Head of caudate nucleus (tissue), 42 donors: ENCODE measurements at regions not wholly inside any gene's neighbourhood (a gene's known extent, or its start where the extent isn't known, plus 50 kb on each side); places are given as distances from the start of the nearest gene placed in this dataset.
A peak's percentile ranks its signal among the peaks of the same experiment; 100 is the strongest.

Experiments
- DNase-seq, 42 donors: peaks; one replicate each; pipeline versions ENCODE4 v3.0.0 to v3.0.0-alpha.2; 2020 to 2021; ENCODE audit warnings: mixed read lengths in 7 of 42
- intact Hi-C: fragments of 100-400 bp; cut with DNase I; formaldehyde crosslinking; loops from one replicate; pipeline ENCODE4 v1.15.0; 2022

DNA sequence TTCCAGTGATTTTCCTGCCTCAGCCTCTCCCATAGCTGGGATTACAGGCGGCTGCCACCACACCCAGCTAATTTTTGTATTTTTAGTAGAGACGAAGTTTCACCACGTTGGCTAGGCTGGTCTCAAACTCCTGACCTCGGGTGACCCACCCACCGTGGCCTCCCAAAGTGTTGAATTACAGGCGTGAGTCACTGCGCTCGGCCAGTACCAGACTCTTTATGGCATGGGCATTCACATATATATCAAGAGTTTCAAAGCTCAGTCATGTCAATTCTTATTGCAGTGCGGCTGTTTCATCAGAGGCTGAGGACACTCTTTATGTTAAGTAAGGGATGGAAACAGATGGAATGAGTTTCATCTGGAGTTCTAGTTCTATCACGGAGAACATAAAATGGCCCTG lies 315.2 kb upstream of the CDH6 start:
- intact Hi-C loops, result no loop called here
- no peak for DNase-seq

DNA sequence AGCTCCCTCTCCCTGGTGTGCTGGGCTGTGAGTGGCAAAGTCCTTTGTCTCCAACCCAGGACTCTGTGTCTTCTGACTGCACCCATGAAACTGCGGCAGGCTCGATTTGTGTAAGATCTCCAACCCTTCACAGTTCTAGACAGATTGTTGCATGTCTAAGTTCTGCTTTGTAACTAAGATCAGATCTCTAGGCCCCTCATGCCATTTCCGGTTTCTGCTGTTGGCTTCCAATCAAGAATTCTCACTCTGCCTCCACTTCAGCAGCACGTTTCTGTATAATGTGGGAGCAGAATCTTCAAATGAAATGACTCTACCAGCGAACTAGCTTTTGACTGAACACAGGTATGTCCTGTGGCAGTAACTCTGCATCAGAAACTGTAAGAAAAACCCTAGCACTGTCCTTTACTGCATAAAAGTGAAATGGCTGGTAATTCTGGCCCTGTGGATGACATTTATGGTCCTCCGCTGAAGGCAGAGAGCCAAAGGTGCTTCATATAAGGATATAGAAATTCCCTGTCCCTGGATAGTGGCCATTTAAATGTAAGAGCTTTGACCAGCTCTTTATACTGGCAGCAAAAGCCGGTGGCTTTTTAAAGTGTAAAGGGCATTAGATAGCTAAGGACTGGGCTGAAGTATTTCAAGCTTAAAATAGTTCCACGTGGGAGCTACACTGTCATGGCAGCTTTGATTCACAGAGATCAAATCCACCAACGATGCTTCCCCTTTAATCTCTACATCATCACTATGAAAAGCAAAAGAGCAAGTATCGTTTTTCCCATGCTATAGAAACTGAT lies 319.0 kb upstream of the CDH6 start:
- DNase-seq, result no peak
- intact Hi-C loops, result no loop called here

DNA sequence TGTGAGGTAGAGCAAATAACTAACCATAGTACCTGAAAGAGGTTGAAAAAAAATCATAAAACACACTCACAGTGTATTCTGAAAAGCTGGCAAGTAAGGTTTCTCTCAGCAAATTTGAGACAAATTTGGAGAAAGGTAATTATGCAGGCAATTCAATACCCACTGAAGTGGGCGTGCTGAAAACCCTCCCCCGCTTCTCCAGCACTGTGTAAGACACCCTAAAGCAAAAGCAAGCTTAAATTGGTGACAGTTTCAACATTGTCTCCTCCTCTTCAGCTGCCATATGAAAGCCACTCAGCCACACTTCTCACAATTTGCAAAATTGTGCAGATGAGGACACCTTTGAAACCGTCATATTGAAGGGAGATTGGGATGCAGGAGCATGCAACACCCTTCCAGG lies 322.3 kb upstream of the CDH6 start:
- intact Hi-C loops, result no loop called here
- peak in 39 of 42 donors; percentile 7 to 87 (median 53) for DNase-seq

DNA sequence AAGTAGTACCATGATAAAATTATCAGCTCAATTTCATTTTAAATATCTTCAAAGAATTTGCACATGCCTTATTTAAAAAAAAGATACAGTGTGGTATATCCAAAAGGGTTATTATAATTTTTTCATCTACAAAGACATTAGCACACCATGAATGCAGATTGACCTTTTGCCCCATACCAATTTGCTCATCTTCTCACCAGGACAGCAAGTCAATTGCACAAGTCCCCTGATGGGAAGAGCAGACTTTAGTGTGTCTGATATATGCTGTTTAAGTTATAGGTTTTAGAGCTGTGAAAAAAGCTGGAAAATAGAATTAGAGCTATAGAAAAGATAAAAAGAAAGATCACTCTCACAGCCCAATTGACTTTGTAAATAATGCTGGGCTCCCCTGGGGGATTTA lies 325.8 kb upstream of the CDH6 start:
- no peak for DNase-seq
- intact Hi-C loops, result no loop called here

DNA sequence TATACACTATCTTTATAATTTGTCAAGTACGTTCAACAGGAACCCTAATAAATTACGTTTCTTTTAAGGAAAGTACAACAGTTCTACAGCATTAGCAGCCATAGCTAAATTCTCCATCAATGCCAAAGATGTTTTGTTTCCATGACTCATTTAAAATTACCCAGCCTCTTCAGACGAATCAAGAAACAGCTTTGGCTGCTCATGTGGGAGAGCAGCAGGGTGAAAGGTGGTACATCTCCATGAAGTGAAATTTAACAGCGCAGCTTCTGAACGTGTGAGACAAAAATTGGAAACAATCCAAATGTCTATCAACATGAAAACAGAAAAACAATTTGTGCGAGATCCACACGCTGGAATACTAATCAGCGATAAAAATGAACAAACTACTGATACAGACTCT lies 327.3 kb upstream of the CDH6 start:
- intact Hi-C loops, result no loop called here
- no peak for DNase-seq

DNA sequence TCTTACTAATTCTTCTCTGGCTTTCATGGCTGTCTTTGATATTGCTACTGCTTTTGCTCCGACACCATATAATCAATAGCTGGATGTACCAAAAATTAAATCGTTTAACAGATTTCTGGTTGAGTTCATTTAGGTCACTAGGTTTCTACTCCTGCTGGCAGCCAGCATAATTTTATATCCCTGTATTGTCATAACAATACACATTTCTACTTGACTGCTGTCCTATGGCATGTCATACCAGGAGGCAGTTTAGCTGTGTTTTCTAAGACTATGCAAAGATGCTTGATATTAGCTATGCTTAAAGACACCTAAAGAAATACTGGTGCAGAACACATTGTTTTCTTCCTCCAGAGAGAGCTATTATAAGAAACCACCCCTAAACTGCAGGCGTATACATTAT lies 337.2 kb upstream of the CDH6 start:
- DNase-seq, result no peak
- intact Hi-C loops, result no loop called here

DNA sequence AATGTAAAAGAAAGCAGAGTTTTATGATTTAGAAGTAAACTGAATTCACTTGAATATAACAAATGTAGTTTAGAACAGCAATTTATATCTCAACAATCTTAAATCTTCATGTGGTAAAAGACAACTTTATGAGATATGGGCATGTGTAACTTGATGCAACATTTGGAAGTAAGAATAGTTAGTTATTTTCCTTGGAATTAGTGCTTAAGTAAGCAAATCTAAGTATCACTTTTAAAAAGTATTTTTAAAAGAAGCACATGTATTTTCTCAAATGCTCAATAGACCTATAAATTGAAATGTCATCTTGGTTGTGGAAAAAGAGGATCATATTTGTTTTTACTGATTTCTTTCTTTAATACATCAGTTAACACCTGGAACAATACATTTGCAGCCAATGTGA lies 340.3 kb upstream of the CDH6 start:
- intact Hi-C loops, result no loop called here
- no peak for DNase-seq

DNA sequence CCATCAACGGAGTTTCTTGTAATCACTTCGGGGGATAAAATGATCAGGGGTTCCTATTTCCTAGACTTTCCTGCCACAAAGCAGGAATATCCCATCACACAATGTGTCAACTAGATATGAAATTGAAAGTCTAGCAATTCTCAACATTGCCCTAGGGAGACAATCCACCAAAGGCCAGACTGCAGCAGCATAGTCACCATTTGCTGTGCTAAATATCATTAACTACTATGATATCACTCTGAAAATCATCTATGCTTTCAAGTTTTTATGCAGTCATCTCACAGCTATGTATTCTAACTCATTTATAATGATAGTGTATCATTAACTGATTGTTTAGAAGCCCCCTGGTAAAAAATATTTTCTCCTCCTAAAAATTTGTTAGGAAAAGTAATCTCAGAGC lies 342.6 kb upstream of the CDH6 start:
- DNase-seq, result no peak
- intact Hi-C loops, result no loop called here

DNA sequence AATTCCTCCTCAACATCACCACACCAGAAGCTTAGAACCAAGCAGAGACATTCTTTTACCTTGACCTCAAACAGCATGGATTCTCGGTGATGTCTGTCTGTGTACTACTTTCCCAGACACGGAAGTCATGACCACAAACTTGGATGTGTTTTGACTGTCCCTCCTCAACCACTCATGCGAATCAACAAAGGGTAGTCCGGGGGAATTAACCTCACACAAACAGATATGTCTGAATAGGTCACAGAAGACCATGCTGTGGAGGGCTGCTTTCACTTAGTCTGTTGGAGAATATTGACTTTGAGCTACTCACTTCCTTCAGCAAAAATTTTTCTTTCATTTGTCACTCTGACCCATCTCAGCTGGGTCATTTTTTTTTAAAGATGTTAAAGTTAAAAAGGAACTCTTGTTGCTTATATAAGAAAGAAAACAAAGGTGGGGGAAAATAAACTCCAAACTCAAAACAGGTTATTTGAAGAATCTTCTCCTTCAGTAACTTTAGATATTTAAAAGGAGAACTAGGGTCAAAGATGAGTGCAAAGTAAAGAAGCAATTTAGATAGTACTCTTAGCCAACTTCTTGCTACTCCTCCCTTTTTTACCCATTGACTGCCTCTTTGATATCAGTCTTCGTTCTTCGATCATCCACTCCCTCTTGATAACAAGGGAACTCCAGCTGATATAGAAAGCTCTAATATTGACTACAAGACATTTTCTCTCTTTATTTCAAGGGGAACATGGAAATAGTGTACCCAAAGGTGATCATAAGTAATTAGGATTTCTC lies 343.4 kb upstream of the CDH6 start:
- DNase-seq, result no peak

DNA sequence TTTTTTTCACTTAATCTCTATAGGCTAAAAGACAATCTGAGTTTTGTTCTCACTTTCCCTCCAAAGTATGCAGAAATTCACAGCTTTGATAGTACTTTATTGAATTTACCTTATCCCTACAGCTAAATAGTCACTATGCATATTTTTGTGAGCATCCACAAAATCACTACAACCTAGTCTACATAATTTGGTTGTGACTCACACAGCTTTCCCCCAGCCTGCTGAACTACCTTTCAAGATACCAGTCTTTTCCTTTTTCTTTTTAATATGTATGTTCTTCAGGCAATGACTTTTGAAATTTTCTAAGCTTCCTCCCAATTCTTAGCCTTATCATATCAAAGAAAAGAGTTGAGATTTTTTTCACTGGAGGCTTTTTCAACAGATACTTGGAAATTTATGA lies 347.3 kb upstream of the CDH6 start:
- no peak for DNase-seq
- intact Hi-C loops, result no loop called here

More for the DNA sequence above, 343.4 kb upstream of the CDH6 start:
- intact Hi-C loops, result no loop called here

DNA sequence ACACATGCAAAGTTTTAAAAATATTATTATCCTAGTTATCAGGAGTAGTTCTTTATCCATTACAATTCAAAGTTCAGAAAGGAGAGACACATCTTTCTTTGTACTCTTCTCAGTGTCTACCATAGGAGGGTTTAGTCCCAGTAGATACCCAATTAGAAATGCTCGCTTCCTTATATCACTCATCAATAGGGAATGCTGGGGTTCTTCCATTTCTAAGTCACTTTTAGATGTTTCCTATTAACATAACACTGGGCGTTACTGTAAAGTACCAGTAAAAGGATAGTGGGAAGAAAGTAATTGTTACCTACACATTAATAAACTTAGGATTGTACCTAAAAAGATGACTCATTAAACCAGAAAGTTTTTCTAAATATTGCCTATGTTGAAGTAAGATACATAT lies 348.3 kb upstream of the CDH6 start:
- intact Hi-C loops, result no loop called here
- DNase-seq, result no peak

DNA sequence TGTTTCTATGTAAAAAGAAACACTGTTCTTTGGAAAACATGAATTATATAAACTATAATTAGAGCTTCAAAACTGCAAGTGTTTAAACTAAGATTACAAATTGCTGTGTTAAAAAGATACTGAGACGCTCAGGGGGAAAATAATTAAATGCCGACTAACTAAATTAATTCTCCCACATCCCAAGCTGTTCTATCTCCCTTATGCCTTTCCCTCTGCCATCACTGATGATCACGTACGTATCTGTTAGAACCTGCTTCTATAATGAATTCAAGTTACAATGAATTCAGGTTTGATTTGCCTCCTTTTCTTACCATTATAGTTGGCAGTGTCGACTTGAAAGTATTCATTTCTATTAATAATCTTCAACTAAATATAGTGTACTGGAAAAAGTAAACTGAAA lies 349.9 kb upstream of the CDH6 start:
- intact Hi-C loops, result no loop called here
- no peak for DNase-seq

DNA sequence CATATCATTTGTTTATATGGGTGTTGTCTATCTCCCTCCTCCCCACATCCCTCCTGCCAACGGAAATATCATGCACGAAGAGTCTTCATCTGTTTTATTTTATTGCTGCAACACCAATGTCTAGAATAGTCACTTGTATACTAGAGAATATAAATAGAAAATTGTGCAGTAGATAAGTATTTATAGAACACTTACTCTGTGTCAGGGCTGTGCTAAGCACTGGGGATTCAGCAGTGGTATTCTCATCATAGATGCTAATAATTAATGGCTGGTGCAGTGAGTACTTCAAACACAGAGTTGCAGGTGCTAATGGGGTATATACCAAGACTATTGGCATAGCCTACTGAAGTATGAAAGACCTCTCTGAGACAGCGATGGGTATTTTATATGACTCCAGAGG lies 353.5 kb upstream of the CDH6 start:
- no peak for DNase-seq
- intact Hi-C loops, result no loop called here

DNA sequence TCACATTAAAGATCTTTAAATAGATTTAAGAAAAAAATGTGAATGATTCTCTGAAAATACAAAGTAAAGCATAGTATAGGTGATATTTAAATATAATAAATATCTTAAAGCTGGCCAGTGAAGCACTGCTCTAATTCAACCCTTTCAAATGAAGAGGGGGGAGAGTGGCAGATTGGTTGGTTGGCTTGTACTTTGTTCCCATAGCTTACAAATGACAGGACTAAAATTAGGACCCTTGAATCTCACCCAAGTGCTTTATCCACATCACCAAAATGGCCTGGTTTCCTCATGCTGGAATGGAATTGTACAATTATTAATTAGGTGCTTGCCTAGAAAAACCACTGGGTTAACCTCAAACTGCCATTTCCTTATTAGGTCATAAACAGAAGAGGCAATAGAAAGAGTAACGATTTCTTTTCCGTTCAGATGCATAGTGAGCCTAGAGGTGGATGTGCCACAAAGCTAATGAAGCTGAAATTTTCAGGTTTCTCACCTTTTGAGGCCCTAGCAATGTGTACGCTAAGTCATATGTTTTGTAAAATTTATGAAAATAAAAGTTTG lies 354.5 kb upstream of the CDH6 start:
- intact Hi-C loops, result no loop called here
- no peak for DNase-seq

DNA sequence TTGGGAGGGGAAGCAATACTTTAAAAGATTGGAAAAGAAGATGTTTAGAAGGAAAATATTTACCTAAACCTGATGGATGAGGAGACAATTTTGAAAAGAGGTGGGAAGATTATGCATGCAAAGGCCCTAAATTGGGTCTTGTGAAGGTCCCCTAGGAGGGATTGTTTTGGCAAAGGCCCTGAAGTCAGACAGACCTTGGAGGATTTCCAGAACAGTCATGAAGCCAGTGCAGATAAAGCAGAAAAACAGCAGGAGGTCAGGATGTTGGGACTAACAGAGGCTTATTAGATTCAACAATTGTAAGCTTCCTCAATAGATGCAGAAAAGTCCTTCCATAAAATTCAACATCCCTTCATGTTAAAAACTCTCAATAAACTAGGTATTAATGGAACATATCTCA lies 361.0 kb upstream of the CDH6 start:
- intact Hi-C loops, result no loop called here
- no peak for DNase-seq

DNA sequence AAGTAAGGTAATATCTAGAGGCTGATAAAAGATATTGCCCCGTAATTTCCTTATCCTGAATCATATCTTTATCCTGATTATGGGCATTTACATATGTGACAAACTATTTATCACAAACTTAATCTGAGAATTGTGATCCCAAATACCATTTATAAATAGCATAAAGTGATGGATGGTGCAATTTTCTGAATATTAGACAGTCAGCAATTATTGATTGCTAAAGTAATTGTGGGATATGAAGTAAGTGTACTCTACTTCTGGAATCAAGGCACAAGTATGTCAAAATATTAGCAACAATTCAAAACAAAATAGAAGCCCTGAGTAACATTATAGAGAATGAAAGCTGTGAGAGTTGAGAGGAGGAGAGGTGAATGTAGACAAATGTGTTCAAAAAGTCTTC lies 361.9 kb upstream of the CDH6 start:
- DNase-seq, result no peak
- intact Hi-C loops, result no loop called here

DNA sequence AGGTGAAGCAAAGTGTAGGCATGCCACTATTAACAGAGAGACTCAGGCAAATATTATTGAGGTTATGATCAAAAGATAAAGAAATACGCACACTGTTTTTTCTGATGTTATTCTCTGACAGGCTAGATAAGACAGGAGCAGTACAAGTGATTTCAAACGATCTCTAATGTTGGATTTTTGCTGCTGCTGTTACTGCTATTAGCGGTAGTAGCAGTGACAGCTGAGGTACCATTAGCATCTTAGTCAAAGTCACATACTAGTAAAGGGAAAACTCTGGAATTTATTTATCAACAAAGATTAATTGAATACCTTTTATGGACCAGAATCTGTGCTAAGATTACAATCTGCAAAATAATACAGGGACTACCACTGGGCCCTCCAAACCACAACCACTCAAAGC lies 362.4 kb upstream of the CDH6 start:
- no peak for DNase-seq
- intact Hi-C loops, result no loop called here

DNA sequence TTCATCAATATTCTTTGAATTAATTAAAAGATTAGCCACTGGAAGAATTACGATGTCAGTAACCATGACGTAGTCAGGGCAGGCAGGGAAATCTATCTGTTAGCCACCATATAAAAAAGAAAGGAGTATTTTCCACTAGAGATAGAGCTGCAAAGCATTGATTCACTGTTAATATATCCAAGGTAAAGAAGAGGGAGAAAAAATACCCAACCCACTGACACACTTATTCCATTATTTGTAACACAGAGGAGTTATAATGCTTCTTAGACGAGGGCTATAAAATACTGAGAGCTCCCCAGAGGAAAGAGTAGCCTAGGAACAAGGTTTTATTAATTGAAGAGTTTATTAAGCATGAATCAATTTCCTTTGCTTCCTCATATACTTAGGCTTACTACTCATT lies 382.2 kb upstream of the CDH6 start:
- intact Hi-C loops, result no loop called here
- no peak for DNase-seq

DNA sequence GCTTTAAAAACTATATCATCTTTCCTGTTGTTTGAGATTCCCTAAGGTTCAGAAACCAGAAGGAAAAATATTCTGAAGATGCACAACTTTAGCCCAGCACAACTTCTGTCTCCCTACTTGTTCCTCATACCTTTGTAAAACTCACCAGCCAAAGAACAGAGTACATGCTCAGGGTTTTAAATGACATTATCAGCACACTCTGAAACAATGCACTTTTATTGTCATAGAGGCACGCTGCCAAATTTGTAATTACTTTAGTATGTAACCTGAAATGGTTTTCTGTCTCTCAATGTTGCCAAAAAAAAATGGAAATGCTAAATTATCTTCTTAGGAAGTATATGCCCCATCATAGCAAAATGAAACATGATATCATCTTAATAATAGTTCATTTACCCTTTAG lies 383.6 kb upstream of the CDH6 start:
- DNase-seq, result no peak
- intact Hi-C loops, result no loop called here

DNA sequence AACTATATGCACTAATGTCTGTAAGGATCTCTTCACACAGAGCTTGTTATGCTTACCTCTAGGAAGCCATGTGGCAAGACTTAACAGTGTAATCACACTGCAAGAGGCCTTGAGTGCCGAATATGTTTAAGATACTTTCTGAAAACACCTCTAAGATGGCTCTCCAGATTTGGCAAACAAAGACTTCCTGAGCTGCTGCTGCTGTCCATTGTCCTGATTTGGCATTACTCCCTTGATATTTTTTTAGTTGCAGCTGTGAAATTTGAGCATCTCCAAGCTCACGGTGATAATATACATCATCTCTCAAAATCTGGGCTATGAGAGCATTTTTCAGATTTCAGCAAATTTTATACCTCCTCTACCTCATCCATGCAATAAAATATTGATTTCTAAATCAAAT lies 384.5 kb upstream of the CDH6 start:
- DNase-seq, result no peak
- intact Hi-C loops, result no loop called here
